SJCRH30 (cell line): ENCODE measurements at regions not wholly inside any gene's neighbourhood (a gene's known extent, or its start where the extent isn't known, plus 50 kb on each side); places are given as distances from the start of the nearest gene placed in this dataset.

ENCODE experiments used
- DNase-seq, 2 experiments: peaks; one replicate each; pipeline ENCODE4 v3.0.0-alpha.2; 2015 to 2020
- H3K27ac ChIP-seq: fragments of 250-450 bp; sonication (Bioruptor Pico); 2 replicates; pipeline ENCODE4 v1.5.1; 2020; ENCODE audit warnings: mild to moderate bottlenecking, moderate library complexity
- H3K27me3 ChIP-seq: fragments of 250-450 bp; sonication (Bioruptor Pico); 2 replicates; pipeline ENCODE4 v1.5.1; 2020; ENCODE audit warnings: mild to moderate bottlenecking, moderate library complexity
- H3K36me3 ChIP-seq: fragments of 250-450 bp; sonication (Bioruptor Pico); 2 replicates; pipeline ENCODE4 v1.5.1; 2020; ENCODE audit warnings: mild to moderate bottlenecking, moderate library complexity
- H3K4me1 ChIP-seq: fragments of 250-450 bp; sonication (Bioruptor Pico); 2 replicates; pipeline ENCODE4 v1.5.1; 2020; ENCODE audit warnings: mild to moderate bottlenecking, moderate library complexity
- H3K4me3 ChIP-seq: fragments of 250-450 bp; sonication (Bioruptor Pico); 2 replicates; pipeline ENCODE4 v1.5.1; 2020; ENCODE audit warnings: mild to moderate bottlenecking, moderate library complexity
- H3K9me3 ChIP-seq: fragments of 250-450 bp; sonication (Bioruptor Pico); replicated peaks from 2 replicates; pipeline ENCODE4 v1.5.1; 2020; ENCODE audit warnings: mild to moderate bottlenecking, moderate library complexity

DNA sequence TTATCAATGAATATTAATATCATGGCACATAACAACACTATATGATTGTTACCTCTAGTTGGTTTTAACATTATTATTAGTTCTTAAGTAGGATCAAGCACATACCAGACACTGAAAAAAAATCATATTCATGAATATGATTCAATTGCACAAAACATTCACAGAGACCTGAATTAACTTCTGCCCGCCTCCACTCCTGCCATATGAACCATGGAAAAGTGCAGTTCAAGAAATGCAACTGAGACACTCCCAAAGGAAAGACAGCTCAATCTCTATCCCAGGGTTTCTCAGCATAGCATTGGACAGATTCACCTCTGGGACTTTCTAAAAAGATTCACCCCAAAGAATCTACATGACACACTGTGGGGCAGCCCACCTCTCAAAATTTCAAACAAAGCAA lies 103.5 kb upstream of the KCNIP4 start:
- DNase-seq: no peak
- Histone ChIP-seq H3K27ac (no peak overlapping the region), H3K4me3 (no peak overlapping the region), H3K4me1 (no peaks in the 10 kb centered on the region), H3K9me3 (no peaks in the 10 kb centered on the region), H3K27me3 (no peaks in the 10 kb centered on the region), H3K36me3 (no peaks in the 10 kb centered on the region)

DNA sequence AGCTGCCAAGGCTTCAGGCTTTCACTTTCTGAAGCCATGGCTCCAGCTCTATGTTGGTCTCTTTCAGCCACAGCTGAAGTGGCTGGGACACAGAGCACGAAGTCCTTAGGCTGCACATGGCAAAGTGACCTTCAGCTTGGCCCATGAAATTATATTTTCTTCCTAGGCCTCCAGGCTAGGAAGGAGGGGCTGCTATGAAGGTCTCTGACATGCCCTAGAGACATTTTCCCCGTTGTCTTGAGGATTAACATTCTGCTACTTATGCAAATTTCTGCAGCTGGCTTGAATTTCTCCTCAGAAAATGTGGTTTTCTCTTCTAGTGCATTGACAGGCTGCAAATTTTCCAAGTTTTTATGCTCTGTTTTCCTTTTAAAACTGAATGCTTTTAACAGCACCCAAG lies 99.8 kb upstream of the KCNIP4 start:
- DNase-seq: no peak
- no peak overlapping the region for H3K27ac ChIP-seq
- no peaks in the 10 kb centered on the region for H3K9me3 ChIP-seq
- no peak overlapping the region for H3K4me3 ChIP-seq
- H3K36me3 ChIP-seq: no peaks in the 10 kb centered on the region
- no peaks in the 10 kb centered on the region for H3K4me1 ChIP-seq
- H3K27me3 ChIP-seq: no peaks in the 10 kb centered on the region

DNA sequence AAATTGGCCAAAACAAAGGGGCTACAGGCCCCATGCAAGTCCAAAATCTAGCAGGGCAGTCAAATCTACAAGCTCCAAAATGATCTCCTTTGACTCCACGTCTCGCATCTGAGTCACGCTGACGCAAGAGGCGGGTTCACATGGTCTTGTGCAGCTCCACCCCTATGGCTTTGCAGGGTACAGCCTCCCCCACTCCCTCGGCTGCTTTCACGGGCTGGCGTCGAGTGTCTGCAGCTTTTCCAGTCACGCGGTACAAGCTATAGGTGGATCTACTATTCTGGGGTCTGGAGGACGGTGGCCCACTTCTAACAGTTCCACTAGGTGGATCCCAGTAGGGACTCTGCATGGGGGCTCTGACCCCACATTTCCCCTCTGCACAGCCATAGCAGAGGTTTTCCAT lies 99.2 kb upstream of the KCNIP4 start:
- no peak for DNase-seq
- Histone ChIP-seq H3K4me1 (no peaks in the 10 kb centered on the region), H3K4me3 (no peak overlapping the region), H3K27ac (no peak overlapping the region), H3K9me3 (no peaks in the 10 kb centered on the region), H3K36me3 (no peaks in the 10 kb centered on the region), H3K27me3 (no peaks in the 10 kb centered on the region)

DNA sequence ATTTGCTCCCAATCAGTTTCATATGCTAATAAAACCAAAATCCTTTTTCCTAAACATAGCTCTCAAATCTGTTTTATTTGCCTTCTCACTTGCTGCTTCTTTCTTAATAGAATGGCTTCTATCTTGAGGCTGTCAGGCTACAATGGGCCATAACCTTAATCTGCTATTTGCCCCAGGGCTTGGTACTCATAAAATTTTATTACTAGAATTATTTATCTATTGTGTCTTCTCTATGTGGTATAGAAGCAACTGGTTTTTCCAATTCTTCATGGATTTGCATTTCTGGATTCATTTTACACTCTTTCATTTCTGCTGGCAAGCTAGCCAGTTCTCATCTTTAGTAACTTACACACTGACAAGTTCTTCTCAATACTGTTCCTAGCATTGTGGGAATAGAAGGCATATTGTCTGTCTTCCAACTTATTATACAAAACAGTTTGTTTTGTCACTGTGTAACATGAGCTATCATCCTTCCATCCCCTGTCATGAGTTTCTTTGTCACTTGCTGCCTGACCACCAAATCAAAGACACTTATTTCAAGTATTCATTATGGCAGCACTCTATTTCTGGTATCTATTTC lies 96.6 kb upstream of the KCNIP4 start:
- Histone ChIP-seq H3K4me3 (no peak overlapping the region), H3K27ac (no peak overlapping the region), H3K4me1 (no peaks in the 10 kb centered on the region), H3K36me3 (no peaks in the 10 kb centered on the region), H3K9me3 (no peaks in the 10 kb centered on the region), H3K27me3 (no peaks in the 10 kb centered on the region)
- DNase-seq: no peak

DNA sequence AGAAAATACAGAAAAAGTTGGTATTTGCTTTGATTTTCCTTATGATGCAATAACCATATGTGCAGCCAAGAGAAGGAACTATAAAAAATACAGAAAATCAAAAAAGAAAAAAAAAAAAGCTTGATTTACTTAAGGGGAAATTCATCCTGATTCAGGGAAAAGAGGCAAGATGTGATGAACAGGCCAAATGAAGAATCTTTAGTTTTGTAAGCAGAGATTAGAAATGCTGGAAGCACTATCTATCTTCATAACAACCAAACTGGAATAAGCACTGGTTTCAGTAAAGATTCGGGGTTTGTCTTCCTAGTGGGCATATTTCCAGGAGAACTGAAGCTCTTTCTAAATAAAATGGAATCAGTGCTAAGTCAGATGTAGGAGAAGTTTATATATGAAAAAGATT lies 82.9 kb upstream of the KCNIP4 start:
- Histone ChIP-seq H3K27ac (no peak overlapping the region), H3K4me3 (no peak overlapping the region), H3K27me3 (no peaks in the 10 kb centered on the region), H3K36me3 (no peaks in the 10 kb centered on the region), H3K9me3 (no peaks in the 10 kb centered on the region), H3K4me1 (no peaks in the 10 kb centered on the region)
- DNase-seq: no peak

DNA sequence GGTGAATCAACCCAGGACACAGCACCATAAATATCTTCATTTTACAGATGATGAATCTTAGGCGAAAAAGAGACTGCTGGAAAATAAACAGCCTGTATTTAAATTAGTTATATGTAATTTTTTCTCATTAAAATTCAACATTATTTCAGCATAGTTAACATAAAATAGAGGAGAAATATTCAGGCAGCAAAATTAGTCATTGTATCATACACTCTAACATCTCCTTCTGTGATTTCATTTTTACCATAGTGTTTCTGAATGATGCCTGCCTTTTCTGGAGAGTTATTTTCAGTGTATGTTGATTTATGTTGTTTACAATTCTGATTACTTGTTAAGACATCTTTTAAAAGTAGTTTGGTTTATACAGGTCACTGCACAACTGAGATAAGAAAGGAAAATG lies 82.3 kb upstream of the KCNIP4 start:
- H3K4me1 ChIP-seq: no peaks in the 10 kb centered on the region
- no peaks in the 10 kb centered on the region for H3K36me3 ChIP-seq
- H3K4me3 ChIP-seq: no peak overlapping the region
- DNase-seq: no peak
- no peaks in the 10 kb centered on the region for H3K9me3 ChIP-seq
- H3K27me3 ChIP-seq: no peaks in the 10 kb centered on the region
- no peak overlapping the region for H3K27ac ChIP-seq

DNA sequence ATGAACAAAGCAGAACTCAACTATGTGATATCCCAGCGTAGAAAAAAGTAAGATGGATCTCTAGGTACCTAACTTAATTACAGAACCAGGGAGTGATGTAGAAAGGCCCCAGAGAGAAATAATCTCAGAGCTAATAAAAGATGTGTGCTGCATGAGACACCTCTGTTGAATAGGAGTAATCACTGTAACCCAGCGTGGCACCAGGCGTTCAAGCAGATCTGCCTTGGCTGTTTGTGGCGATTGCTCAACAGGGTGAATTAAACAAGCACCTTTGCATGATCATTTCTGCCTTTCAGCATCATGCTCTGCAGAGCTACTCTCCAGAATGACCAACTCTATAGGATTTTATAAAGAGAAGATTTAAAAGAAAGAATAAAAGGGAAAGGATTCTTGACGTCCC lies 81.7 kb upstream of the KCNIP4 start:
- no peaks in the 10 kb centered on the region for H3K36me3 ChIP-seq
- H3K27me3 ChIP-seq: no peaks in the 10 kb centered on the region
- no peaks in the 10 kb centered on the region for H3K4me1 ChIP-seq
- no peak for DNase-seq
- no peak overlapping the region for H3K4me3 ChIP-seq
- no peaks in the 10 kb centered on the region for H3K9me3 ChIP-seq
- H3K27ac ChIP-seq: no peak overlapping the region

DNA sequence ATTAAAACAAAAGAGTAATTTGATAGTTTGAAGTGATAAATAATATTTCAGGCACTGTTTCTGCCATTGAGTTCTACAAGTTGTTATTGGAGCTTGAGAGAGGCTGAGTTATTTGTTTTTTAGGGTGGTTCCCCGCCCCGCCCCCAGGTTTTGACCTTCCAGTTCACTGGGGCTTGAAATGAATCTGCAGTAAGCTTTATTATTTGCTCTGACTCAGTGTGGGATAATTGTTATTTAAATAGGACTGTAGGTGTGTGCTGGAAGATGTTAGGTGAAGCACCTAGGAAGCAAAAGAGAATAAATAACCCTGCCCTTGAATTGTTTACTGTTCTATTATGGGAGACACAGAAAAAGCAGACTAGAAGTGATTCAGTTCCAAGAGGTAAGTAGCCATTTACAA lies 81.2 kb upstream of the KCNIP4 start:
- Histone ChIP-seq H3K4me1 (no peaks in the 10 kb centered on the region), H3K27ac (no peak overlapping the region), H3K9me3 (no peaks in the 10 kb centered on the region), H3K36me3 (no peaks in the 10 kb centered on the region), H3K27me3 (no peaks in the 10 kb centered on the region), H3K4me3 (no peak overlapping the region)
- DNase-seq: no peak

DNA sequence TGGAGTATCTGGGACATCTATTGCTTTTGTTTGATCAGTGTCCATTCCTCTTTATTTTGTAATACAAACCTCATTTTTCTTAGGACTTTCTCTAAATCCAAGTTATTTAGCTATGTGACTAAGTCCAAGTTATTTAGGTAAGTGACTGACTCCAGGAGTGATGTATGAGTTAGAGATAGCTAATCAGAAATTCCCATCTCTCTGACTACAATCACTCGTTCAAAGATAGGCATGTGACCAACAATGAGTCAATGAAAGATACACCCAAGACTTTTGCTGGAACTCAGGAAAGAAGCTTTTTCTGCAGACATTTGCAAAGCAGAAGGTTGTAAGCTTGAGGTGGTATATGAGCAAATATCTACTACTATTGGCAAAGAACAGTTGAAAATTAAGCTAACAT lies 72.5 kb upstream of the KCNIP4 start:
- H3K27ac ChIP-seq: no peak overlapping the region
- H3K9me3 ChIP-seq: no peaks in the 10 kb centered on the region
- no peak for DNase-seq
- H3K27me3 ChIP-seq: peaks cover 8% of the 10 kb centered on the region; the same call in 1 of the 2 replicates
- H3K36me3 ChIP-seq: no peaks in the 10 kb centered on the region
- H3K4me1 ChIP-seq: no peaks in the 10 kb centered on the region
- no peak overlapping the region for H3K4me3 ChIP-seq

DNA sequence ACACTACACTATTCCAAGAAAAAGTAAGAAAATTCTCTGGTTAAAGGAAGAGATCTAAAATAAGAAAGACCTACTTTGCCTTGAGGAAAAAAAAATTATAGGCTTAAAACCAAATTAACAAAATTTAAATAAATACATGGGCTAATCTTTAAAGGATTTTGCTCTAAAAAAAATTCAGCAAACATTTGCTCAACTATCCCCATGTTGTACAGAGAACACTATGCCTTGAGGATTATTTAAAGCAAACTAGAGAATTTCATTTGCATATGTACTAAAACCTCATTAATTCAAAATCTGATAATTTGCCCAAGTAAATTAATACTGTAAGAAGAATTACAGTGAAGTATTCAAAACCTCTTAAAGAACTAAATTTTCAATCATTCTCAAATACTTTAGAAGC lies 71.6 kb upstream of the KCNIP4 start:
- no peaks in the 10 kb centered on the region for H3K4me1 ChIP-seq
- DNase-seq: no peak
- H3K9me3 ChIP-seq: no peaks in the 10 kb centered on the region
- no peak overlapping the region for H3K4me3 ChIP-seq
- H3K36me3 ChIP-seq: no peaks in the 10 kb centered on the region
- peaks cover 8% of the 10 kb centered on the region; the same call in 1 of the 2 replicates for H3K27me3 ChIP-seq
- H3K27ac ChIP-seq: no peak overlapping the region

DNA sequence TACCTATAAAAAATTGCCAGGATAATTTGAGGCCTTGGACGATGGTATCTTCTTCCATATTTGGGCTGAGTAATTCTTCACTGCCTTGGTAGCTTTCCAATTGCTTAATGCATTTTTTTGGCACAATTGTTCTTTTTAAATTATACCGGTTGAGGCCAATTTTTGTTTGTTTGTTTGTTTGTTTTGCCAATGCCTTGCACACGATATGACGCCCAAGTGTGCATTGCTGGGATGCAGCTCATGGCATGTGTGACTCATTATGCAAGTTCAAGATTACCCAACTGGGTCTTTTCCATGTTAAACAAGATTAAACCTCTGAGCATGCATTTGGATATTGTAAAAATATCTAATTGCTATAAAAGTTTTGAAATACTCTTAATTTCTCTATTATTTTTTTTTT lies 71.1 kb upstream of the KCNIP4 start:
- H3K36me3 ChIP-seq: no peaks in the 10 kb centered on the region
- DNase-seq: no peak
- H3K4me1 ChIP-seq: no peaks in the 10 kb centered on the region
- peaks cover 8% of the 10 kb centered on the region; the same call in 1 of the 2 replicates for H3K27me3 ChIP-seq
- no peak overlapping the region for H3K4me3 ChIP-seq
- H3K9me3 ChIP-seq: no peaks in the 10 kb centered on the region
- no peak overlapping the region for H3K27ac ChIP-seq

DNA sequence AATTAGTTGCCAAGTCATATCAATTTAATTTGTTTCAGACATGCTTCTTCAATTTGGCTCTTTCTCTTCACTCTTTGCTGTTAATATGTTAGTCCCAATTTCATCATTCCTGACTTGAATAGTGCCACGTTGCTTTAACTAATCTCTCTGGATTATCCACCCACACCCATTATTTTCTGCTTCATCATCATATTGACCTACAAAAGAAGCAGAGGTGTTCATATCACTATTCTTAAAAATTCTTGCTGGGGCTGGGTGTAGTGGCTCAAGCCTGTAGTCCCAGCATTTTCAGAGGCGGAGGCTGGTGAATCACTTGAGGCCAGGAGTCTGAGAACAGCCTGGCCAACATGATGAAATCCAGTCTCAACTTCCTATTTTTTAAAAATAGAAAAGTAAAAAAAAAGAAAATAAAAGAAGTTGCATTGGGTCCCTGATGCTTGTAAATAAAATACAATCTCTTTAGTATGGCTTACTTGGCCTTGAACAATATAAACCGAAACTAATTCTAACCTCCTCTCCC lies 65.7 kb upstream of the KCNIP4 start:
- no peak overlapping the region for H3K27ac ChIP-seq
- H3K27me3 ChIP-seq: peaks cover 8% of the 10 kb centered on the region; the same call in 1 of the 2 replicates
- no peaks in the 10 kb centered on the region for H3K36me3 ChIP-seq
- no peaks in the 10 kb centered on the region for H3K9me3 ChIP-seq
- H3K4me1 ChIP-seq: no peaks in the 10 kb centered on the region
- no peak overlapping the region for H3K4me3 ChIP-seq
- no peak for DNase-seq

DNA sequence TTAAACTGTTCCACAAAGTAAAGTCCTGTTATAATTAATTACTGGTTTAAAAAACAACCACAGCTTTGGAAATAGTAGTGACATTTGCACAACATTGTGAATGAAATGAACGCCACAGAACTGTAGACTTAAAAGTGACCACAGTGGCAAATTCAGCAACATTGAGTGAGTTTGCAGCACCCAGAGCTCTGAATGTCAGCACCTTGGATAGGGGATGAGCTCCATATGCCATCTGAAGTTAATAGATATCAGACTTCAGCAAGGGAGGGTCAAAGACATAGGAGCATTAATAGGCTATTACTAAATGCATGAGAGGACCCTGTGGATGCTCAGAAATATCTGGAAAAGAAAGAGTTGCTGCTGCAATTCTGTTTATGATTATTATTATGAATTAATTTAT lies 55.3 kb upstream of the KCNIP4 start:
- H3K27me3 ChIP-seq: no peaks in the 10 kb centered on the region
- H3K4me1 ChIP-seq: no peaks in the 10 kb centered on the region
- peak in 1 of 2 experiments; percentile 9 for DNase-seq
- no peak overlapping the region for H3K27ac ChIP-seq
- H3K4me3 ChIP-seq: no peak overlapping the region
- H3K36me3 ChIP-seq: no peaks in the 10 kb centered on the region
- no peaks in the 10 kb centered on the region for H3K9me3 ChIP-seq
